Caco-2 (cell line): ENCODE measurements at regions not wholly inside any gene's neighbourhood (a gene's known extent, or its start where the extent isn't known, plus 50 kb on each side); places are given as distances from the start of the nearest gene placed in this dataset.
"Not testable (repeated sequence)": the region's sequence is repeated elsewhere in the genome, so short reads cannot be mapped to it uniquely, and the experiment has no call there.

Experiments
- BruUV-seq: library from RNA; stranded (reverse); fragments of 400-500 nt; replicated peaks from 2 replicates; lab custom pipeline; 2021; lab: Mats Ljungman, UMichigan
- CTCF ChIA-PET: fragments of 300-600 bp; sonication (Branson Sonifier 250); formaldehyde crosslinking; loops from one replicate; lab custom pipeline; 2022; ENCODE audit warnings: antibody characterized with exemption; lab: Charles Lee
- POLR2A ChIA-PET: fragments of 300-600 bp; sonication (Branson Sonifier 250); formaldehyde crosslinking; loops from one replicate; lab custom pipeline; 2022; ENCODE audit warnings: antibody characterized with exemption; lab: Charles Lee
- DNase-seq, 2 experiments: peaks; one replicate each; pipeline versions ENCODE4 v3.0.0 to v3.0.0-alpha.2; 2020 to 2022
- H3K27me3 ChIP-seq: replicated peaks from 2 replicates; pipeline ENCODE4 v1.6.0; 2011; ENCODE audit warnings: low read length; ENCODE audit not compliant: control insufficient read depth, insufficient read depth
- H3K36me3 ChIP-seq: 2 replicates; pipeline ENCODE4 v1.5.1; 2011; ENCODE audit warnings: low read length; ENCODE audit not compliant: control insufficient read depth, insufficient read depth
- H3K4me1 ChIP-seq: fragments of 250-450 bp; sonication (Bioruptor Pico); 2 replicates; pipeline ENCODE4 v1.5.1; 2020; ENCODE audit warnings: mild to moderate bottlenecking
- H3K4me3 ChIP-seq: 2 replicates; pipeline ENCODE4 v1.5.1; 2011; ENCODE audit warnings: low read depth, mild to moderate bottlenecking, control low read depth, low read length
- H3K9me3 ChIP-seq: fragments of 250-450 bp; sonication (Bioruptor Pico); 2 replicates; pipeline ENCODE4 v1.5.1; 2020; ENCODE audit warnings: mild to moderate bottlenecking, moderate library complexity
- H3K27ac Mint-ChIP-seq: one replicate; pipeline ENCODE4 v1.8.0; 2022; ENCODE audit warnings: mixed read lengths; ENCODE audit not compliant: unreplicated experiment
- H3K27me3 Mint-ChIP-seq: one replicate; pipeline ENCODE4 v1.8.0; 2022; ENCODE audit warnings: mixed read lengths; ENCODE audit not compliant: insufficient read depth, unreplicated experiment
- H3K36me3 Mint-ChIP-seq: one replicate; pipeline ENCODE4 v1.8.0; 2022; ENCODE audit warnings: mild to moderate bottlenecking, mixed read lengths; ENCODE audit not compliant: insufficient read depth, unreplicated experiment
- H3K4me1 Mint-ChIP-seq: one replicate; pipeline ENCODE4 v1.8.0; 2022; ENCODE audit warnings: low read depth, mixed read lengths; ENCODE audit not compliant: unreplicated experiment
- H3K4me3 Mint-ChIP-seq: one replicate; pipeline ENCODE4 v1.8.0; 2022; ENCODE audit warnings: mild to moderate bottlenecking, moderate library complexity, mixed read lengths; ENCODE audit not compliant: unreplicated experiment
- H3K9me3 Mint-ChIP-seq: one replicate; pipeline ENCODE4 v1.8.0; 2022; ENCODE audit warnings: mixed read lengths; ENCODE audit not compliant: unreplicated experiment
- intact Hi-C: fragments of 100-400 bp; cut with micrococcal nuclease; formaldehyde crosslinking; loops from one replicate; pipeline ENCODE4 v1.10.0; 2022; ENCODE audit not compliant: unreplicated experiment
- TF ChIP-seq, protein P1 (sequence below), 2 experiments: fragments of 200-600 bp in 1 of 2; IDR thresholded peaks; 1 replicate in 1 of 2; 2 replicates in 1 of 2; pipeline versions ENCODE4 v1.5.1 to v1.8.0; 2011 to 2022; ENCODE audit warnings: antibody characterized with exemption in 1 of 2, control low read depth in 1 of 2, inconsistent platforms in 1 of 2, low read depth in 1 of 2, low read length in 1 of 2, mild to moderate bottlenecking in 1 of 2, moderate library complexity in 1 of 2; ENCODE audit not compliant: insufficient read depth in 1 of 2, severe bottlenecking in 1 of 2, unreplicated experiment in 1 of 2

DNA sequence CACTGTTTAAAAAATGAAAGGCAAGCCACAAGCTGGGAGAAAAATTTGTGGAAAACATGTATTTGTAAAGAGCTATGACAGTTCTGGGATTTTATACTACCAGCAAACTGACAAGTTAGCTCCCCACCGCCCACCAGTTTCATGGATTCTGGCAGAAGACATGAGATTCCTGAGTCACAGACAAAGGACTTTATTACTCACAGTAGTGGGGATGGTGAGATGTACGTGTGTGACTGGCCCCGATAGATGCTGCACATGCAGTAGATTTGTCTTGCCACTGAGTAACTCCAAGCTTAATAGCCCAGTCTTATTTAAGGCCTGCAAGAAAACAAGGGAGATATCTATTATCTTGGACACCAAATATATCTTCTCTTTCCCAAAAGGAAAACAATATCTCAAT, 281.7 kb downstream of the AHR start:
- no peak overlapping the region for H3K4me3 ChIP-seq
- H3K36me3 ChIP-seq: no peaks in the 10 kb centered on the region
- Mint-ChIP-seq H3K36me3 (no peaks in the 10 kb centered on the region), H3K27ac (no peak overlapping the region), H3K4me1 (no peaks in the 10 kb centered on the region), H3K9me3 (peaks cover 24% of the 10 kb centered on the region), H3K4me3 (no peak overlapping the region), H3K27me3 (no peaks in the 10 kb centered on the region)
- H3K27me3 ChIP-seq: no peaks in the 10 kb centered on the region
- TF ChIP-seq, protein P1, sequence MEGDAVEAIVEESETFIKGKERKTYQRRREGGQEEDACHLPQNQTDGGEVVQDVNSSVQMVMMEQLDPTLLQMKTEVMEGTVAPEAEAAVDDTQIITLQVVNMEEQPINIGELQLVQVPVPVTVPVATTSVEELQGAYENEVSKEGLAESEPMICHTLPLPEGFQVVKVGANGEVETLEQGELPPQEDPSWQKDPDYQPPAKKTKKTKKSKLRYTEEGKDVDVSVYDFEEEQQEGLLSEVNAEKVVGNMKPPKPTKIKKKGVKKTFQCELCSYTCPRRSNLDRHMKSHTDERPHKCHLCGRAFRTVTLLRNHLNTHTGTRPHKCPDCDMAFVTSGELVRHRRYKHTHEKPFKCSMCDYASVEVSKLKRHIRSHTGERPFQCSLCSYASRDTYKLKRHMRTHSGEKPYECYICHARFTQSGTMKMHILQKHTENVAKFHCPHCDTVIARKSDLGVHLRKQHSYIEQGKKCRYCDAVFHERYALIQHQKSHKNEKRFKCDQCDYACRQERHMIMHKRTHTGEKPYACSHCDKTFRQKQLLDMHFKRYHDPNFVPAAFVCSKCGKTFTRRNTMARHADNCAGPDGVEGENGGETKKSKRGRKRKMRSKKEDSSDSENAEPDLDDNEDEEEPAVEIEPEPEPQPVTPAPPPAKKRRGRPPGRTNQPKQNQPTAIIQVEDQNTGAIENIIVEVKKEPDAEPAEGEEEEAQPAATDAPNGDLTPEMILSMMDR (IDR thresholded peaks at IDR 0.05; ENCODE audit: insufficient read depth in 1 of 2, low read depth in 1 of 2, low read length in 1 of 2, severe bottlenecking in 1 of 2, unreplicated experiment in 1 of 2): no peak
- BruUV-seq: no TSS peak
- intact Hi-C loops: loop anchor here (2.0 kb wide), 1 partner anchor 39 kb away; no protein-coding TSS in a partner anchor
- ChIA-PET POLR2A (no interaction called here), CTCF (no interaction called here)
- no peaks in the 10 kb centered on the region for H3K4me1 ChIP-seq
- DNase-seq: no peak
- no peaks in the 10 kb centered on the region for H3K9me3 ChIP-seq

DNA sequence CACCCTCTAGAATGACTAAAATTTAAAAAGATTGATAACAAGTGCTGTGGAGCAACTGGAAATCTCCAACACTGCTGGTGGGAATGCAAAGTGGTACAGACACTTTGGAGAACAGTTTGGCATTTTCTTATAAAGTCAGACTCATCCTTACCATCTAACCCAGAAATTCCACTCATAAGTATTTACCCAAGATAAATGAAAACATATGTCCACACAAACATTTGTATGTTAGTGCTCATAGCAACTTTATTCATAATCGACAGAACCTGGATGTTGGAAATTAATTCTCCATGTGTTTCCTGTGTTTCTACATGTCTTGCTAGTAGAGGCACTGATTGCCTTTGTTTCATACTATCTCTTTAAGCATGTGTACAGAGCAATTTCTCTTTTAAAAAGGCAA, 282.4 kb downstream of the AHR start:
- H3K27me3 ChIP-seq: no peaks in the 10 kb centered on the region
- BruUV-seq: no TSS peak
- H3K9me3 ChIP-seq: no peaks in the 10 kb centered on the region
- CTCF ChIA-PET: no interaction called here
- no peaks in the 10 kb centered on the region for H3K36me3 ChIP-seq
- Mint-ChIP-seq H3K36me3 (no peaks in the 10 kb centered on the region), H3K4me1 (no peaks in the 10 kb centered on the region), H3K9me3 (peaks cover 24% of the 10 kb centered on the region), H3K4me3 (no peak overlapping the region), H3K27ac (no peak overlapping the region), H3K27me3 (no peaks in the 10 kb centered on the region)
- TF ChIP-seq, protein P1 (IDR thresholded peaks at IDR 0.05; ENCODE audit: insufficient read depth in 1 of 2, low read depth in 1 of 2, low read length in 1 of 2, severe bottlenecking in 1 of 2, unreplicated experiment in 1 of 2): no peak
- DNase-seq: no peak
- H3K4me1 ChIP-seq: no peaks in the 10 kb centered on the region
- H3K4me3 ChIP-seq: no peak overlapping the region
- intact Hi-C loops: loop anchor here (2.0 kb wide), 1 partner anchor 38 kb away; no protein-coding TSS in a partner anchor
- POLR2A ChIA-PET: no interaction called here

DNA sequence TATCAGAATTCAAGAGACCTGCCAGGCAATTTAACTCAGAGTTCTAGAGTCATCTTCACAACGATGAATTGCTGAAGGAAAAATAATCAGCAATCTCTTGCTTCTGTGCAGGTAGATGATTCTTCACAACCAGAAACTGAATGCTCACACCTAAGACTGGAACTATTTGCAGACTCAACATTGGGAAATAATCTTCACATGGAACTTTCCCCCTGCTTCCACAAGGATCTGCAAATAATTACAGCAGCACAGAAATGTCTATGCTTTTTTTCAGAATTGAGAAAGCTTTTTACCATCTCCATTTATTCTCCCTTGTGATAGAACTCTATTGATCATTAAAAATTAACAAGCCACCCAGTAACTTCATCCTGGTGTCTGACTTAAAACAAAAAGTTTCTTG, 282.8 kb downstream of the AHR start:
- H3K36me3 ChIP-seq: no peaks in the 10 kb centered on the region
- no peaks in the 10 kb centered on the region for H3K4me1 Mint-ChIP-seq
- H3K36me3 Mint-ChIP-seq: no peaks in the 10 kb centered on the region
- TF ChIP-seq, protein P1 (IDR thresholded peaks at IDR 0.05; ENCODE audit: insufficient read depth in 1 of 2, low read depth in 1 of 2, low read length in 1 of 2, severe bottlenecking in 1 of 2, unreplicated experiment in 1 of 2): no peak
- H3K9me3 ChIP-seq: no peaks in the 10 kb centered on the region
- no peaks in the 10 kb centered on the region for H3K27me3 ChIP-seq
- no peak for DNase-seq
- no peak overlapping the region for H3K27ac Mint-ChIP-seq
- BruUV-seq: no TSS peak
- H3K27me3 Mint-ChIP-seq: no peaks in the 10 kb centered on the region
- CTCF ChIA-PET: no interaction called here
- peaks cover 22% of the 10 kb centered on the region for H3K9me3 Mint-ChIP-seq
- POLR2A ChIA-PET: no interaction called here
- H3K4me3 ChIP-seq: no peak overlapping the region
- H3K4me3 Mint-ChIP-seq: no peak overlapping the region
- intact Hi-C loops: loop anchor here (2.0 kb wide), 1 partner anchor 38 kb away; no protein-coding TSS in a partner anchor
- no peaks in the 10 kb centered on the region for H3K4me1 ChIP-seq

DNA sequence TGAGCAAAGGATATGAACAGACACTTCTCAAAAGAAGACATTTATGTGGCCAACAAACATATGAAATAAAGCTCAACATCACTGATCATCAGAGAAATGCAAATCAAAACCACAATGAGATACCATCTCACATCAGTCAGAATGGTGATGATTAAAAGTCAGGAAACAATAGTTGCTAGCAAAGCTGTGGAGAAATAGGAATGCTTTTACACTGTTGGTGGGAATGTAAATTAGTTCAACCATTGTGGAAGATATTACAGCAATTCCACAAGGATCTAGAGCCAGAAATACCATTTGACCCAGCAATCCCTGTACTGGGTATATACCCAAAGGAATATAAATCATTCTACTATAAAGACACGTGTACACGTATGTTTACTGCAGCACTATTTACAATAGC, 284.2 kb downstream of the AHR start:
- CTCF ChIA-PET, intact Hi-C loops: not testable (repeated sequence)

More for the DNA sequence above, 284.2 kb downstream of the AHR start:
- H3K4me1 Mint-ChIP-seq, H3K36me3 Mint-ChIP-seq, H3K9me3 Mint-ChIP-seq, POLR2A ChIA-PET, H3K27me3 Mint-ChIP-seq, H3K4me3 Mint-ChIP-seq, H3K4me1 ChIP-seq, H3K9me3 ChIP-seq, DNase-seq, H3K4me3 ChIP-seq, H3K36me3 ChIP-seq, H3K27ac Mint-ChIP-seq, BruUV-seq, H3K27me3 ChIP-seq: not testable (repeated sequence)
